Effector memory CD8-positive, alpha-beta T cell (primary cell): ENCODE measurements at regions not wholly inside any gene's neighbourhood (a gene's known extent, or its start where the extent isn't known, plus 50 kb on each side); places are given as distances from the start of the nearest gene placed in this dataset.
"Not testable (repeated sequence)": the region's sequence is repeated elsewhere in the genome, so short reads cannot be mapped to it uniquely, and the experiment has no call there.

ENCODE experiments used
- ATAC-seq: fragments of 150-1000 bp; cut with Tn5 transposase; replicated peaks from 2 replicates; pipeline ENCODE4 v1.10.0; 2021; ENCODE audit warnings: mild to moderate bottlenecking, moderate library complexity
- DNase-seq, 3 experiments: peaks; one replicate each; pipeline ENCODE4 v3.0.0; 2021
- H3K27ac Mint-ChIP-seq, 2 donors: one replicate each; pipeline ENCODE4 v1.8.0; 2022; ENCODE audit warnings: mild to moderate bottlenecking in 2 of 2, mixed read lengths in 2 of 2, moderate library complexity in 2 of 2
- H3K27me3 Mint-ChIP-seq, 2 donors: one replicate each; pipeline ENCODE4 v1.8.0; 2022; ENCODE audit warnings: mixed read lengths in 2 of 2
- H3K36me3 Mint-ChIP-seq: one replicate; pipeline ENCODE4 v1.8.0; 2022; ENCODE audit warnings: mild to moderate bottlenecking, moderate library complexity, mixed read lengths; ENCODE audit not compliant: insufficient read depth
- H3K4me1 Mint-ChIP-seq, 2 donors: one replicate each; pipeline ENCODE4 v1.8.0; 2022; ENCODE audit warnings: low read depth in 2 of 2, mixed read lengths in 2 of 2
- H3K4me3 Mint-ChIP-seq, 2 donors: one replicate each; pipeline ENCODE4 v1.8.0; 2022; ENCODE audit warnings: mild to moderate bottlenecking in 2 of 2, mixed read lengths in 2 of 2, moderate library complexity in 2 of 2
- H3K9me3 Mint-ChIP-seq, 2 donors: one replicate each; pipeline ENCODE4 v1.8.0; 2022; ENCODE audit warnings: mixed read lengths in 2 of 2

GRCh38 chr10:106023329-106023728, 1141.2 kb downstream of the SORCS1 start:
- Mint-ChIP-seq H3K36me3 (no peaks in the 10 kb centered on the region), H3K9me3 (peaks cover 3 to 6% of the 10 kb centered on the region in 2 donors), H3K27me3 (no peaks in the 10 kb centered on the region), H3K4me1 (no peaks in the 10 kb centered on the region), H3K27ac (no peak overlapping the region), H3K4me3 (no peak overlapping the region)
- no peak for DNase-seq
- no peak for ATAC-seq

GRCh38 chr10:106019559-106019958, 1144.9 kb downstream of the SORCS1 start:
- not testable (repeated sequence) for H3K4me1 Mint-ChIP-seq, H3K9me3 Mint-ChIP-seq, DNase-seq, H3K27me3 Mint-ChIP-seq, H3K36me3 Mint-ChIP-seq, H3K27ac Mint-ChIP-seq, H3K4me3 Mint-ChIP-seq, ATAC-seq

GRCh38 chr10:106015369-106016199, 1148.9 kb downstream of the SORCS1 start:
- H3K4me1 Mint-ChIP-seq, ATAC-seq, DNase-seq, H3K27ac Mint-ChIP-seq, H3K36me3 Mint-ChIP-seq, H3K27me3 Mint-ChIP-seq, H3K4me3 Mint-ChIP-seq: not testable (repeated sequence)
- H3K9me3 Mint-ChIP-seq, result peaks cover 5 to 11% of the 10 kb centered on the region in 2 donors

- no peak overlapping the region for H3K4me3 Mint-ChIP-seq
- ATAC-seq (no peak), DNase-seq (no peak)
- peaks cover 5 to 19% of the 10 kb centered on the region in 2 donors for H3K9me3 Mint-ChIP-seq
- no peaks in the 10 kb centered on the region for H3K4me1 Mint-ChIP-seq
- no peaks in the 10 kb centered on the region for H3K27me3 Mint-ChIP-seq
- no peaks in the 10 kb centered on the region for H3K36me3 Mint-ChIP-seq
- no peak overlapping the region for H3K27ac Mint-ChIP-seq
These were observed 1153.3 kb downstream of the SORCS1 start for GRCh38 chr10:106011250-106011649.

GRCh38 chr10:106000721-106001120, 1163.8 kb downstream of the SORCS1 start:
- DNase-seq (no peak), ATAC-seq (no peak)
- Mint-ChIP-seq H3K4me1 (no peaks in the 10 kb centered on the region), H3K27me3 (no peaks in the 10 kb centered on the region), H3K36me3 (no peaks in the 10 kb centered on the region), H3K9me3 (peaks cover 11 to 18% of the 10 kb centered on the region in 2 donors), H3K4me3 (no peak overlapping the region), H3K27ac (no peak overlapping the region)

GRCh38 chr10:105993609-105994008, 1170.9 kb downstream of the SORCS1 start:
- peaks cover 4 to 6% of the 10 kb centered on the region in 2 donors for H3K9me3 Mint-ChIP-seq
- no peak overlapping the region for H3K4me3 Mint-ChIP-seq
- H3K36me3 Mint-ChIP-seq, result no peaks in the 10 kb centered on the region
- H3K27ac Mint-ChIP-seq, result no peak overlapping the region
- DNase-seq, result no peak
- no peaks in the 10 kb centered on the region for H3K4me1 Mint-ChIP-seq
- no peak for ATAC-seq
- no peaks in the 10 kb centered on the region for H3K27me3 Mint-ChIP-seq

GRCh38 chr10:105992928-105993327, 1171.6 kb downstream of the SORCS1 start:
- DNase-seq (no peak), ATAC-seq (no peak)
- no peak overlapping the region for H3K27ac Mint-ChIP-seq
- no peak overlapping the region for H3K4me3 Mint-ChIP-seq
- H3K27me3 Mint-ChIP-seq, result no peaks in the 10 kb centered on the region
- H3K9me3 Mint-ChIP-seq, result peaks cover 4 to 6% of the 10 kb centered on the region in 2 donors
- no peaks in the 10 kb centered on the region for H3K36me3 Mint-ChIP-seq
- H3K4me1 Mint-ChIP-seq, result no peaks in the 10 kb centered on the region

- Mint-ChIP-seq H3K9me3 (peaks cover 1 to 6% of the 10 kb centered on the region in 2 donors), H3K27ac (no peak overlapping the region), H3K4me1 (no peaks in the 10 kb centered on the region), H3K36me3 (no peaks in the 10 kb centered on the region), H3K4me3 (no peak overlapping the region), H3K27me3 (no peaks in the 10 kb centered on the region)
- no peak for DNase-seq
- no peak for ATAC-seq
These were observed 1174.0 kb downstream of the SORCS1 start for GRCh38 chr10:105990529-105990928.

GRCh38 chr10:105989995-105990394, 1174.5 kb downstream of the SORCS1 start:
- Mint-ChIP-seq H3K27me3 (no peaks in the 10 kb centered on the region), H3K36me3 (no peaks in the 10 kb centered on the region), H3K4me3 (no peak overlapping the region), H3K27ac (no peak overlapping the region), H3K9me3 (peaks cover 1 to 6% of the 10 kb centered on the region in 2 donors), H3K4me1 (no peaks in the 10 kb centered on the region)
- DNase-seq (no peak), ATAC-seq (no peak)

- DNase-seq (no peak), ATAC-seq (no peak)
- H3K9me3 Mint-ChIP-seq, result peaks cover 1 to 6% of the 10 kb centered on the region in 2 donors
- no peak overlapping the region for H3K4me3 Mint-ChIP-seq
- H3K4me1 Mint-ChIP-seq, result no peaks in the 10 kb centered on the region
- no peak overlapping the region for H3K27ac Mint-ChIP-seq
- no peaks in the 10 kb centered on the region for H3K36me3 Mint-ChIP-seq
- no peaks in the 10 kb centered on the region for H3K27me3 Mint-ChIP-seq
These were observed 1175.7 kb downstream of the SORCS1 start for GRCh38 chr10:105988848-105989247.

- Mint-ChIP-seq H3K9me3 (peaks cover 3 to 6% of the 10 kb centered on the region in 2 donors), H3K27ac (no peak overlapping the region), H3K4me1 (no peaks in the 10 kb centered on the region), H3K36me3 (no peaks in the 10 kb centered on the region), H3K4me3 (no peak overlapping the region), H3K27me3 (no peaks in the 10 kb centered on the region)
- ATAC-seq (no peak), DNase-seq (no peak)
These were observed 1177.4 kb downstream of the SORCS1 start for GRCh38 chr10:105986912-105987635.

- H3K27ac Mint-ChIP-seq, result no peak overlapping the region
- DNase-seq, result no peak
- H3K4me3 Mint-ChIP-seq, result no peak overlapping the region
- H3K27me3 Mint-ChIP-seq, result no peaks in the 10 kb centered on the region
- ATAC-seq, result no peak
- no peaks in the 10 kb centered on the region for H3K36me3 Mint-ChIP-seq
- H3K9me3 Mint-ChIP-seq, result peaks cover 5 to 6% of the 10 kb centered on the region in 2 donors
- no peaks in the 10 kb centered on the region for H3K4me1 Mint-ChIP-seq
These were observed 1178.0 kb downstream of the SORCS1 start for GRCh38 chr10:105986486-105986885.

GRCh38 chr10:105982735-105983134, 1181.8 kb downstream of the SORCS1 start:
- H3K4me1 Mint-ChIP-seq, result no peaks in the 10 kb centered on the region
- ATAC-seq (no peak), DNase-seq (no peak)
- H3K27ac Mint-ChIP-seq, result no peak overlapping the region
- H3K9me3 Mint-ChIP-seq, result peaks cover 5 to 6% of the 10 kb centered on the region in 2 donors
- no peaks in the 10 kb centered on the region for H3K36me3 Mint-ChIP-seq
- no peak overlapping the region for H3K4me3 Mint-ChIP-seq
- no peaks in the 10 kb centered on the region for H3K27me3 Mint-ChIP-seq

GRCh38 chr10:105981679-105982078, 1182.8 kb downstream of the SORCS1 start:
- DNase-seq, result no peak
- Mint-ChIP-seq H3K27ac (no peak overlapping the region), H3K27me3 (no peaks in the 10 kb centered on the region), H3K9me3 (peaks cover 5 to 6% of the 10 kb centered on the region in 2 donors), H3K4me1 (no peaks in the 10 kb centered on the region), H3K36me3 (no peaks in the 10 kb centered on the region), H3K4me3 (no peak overlapping the region)
- no peak for ATAC-seq
